Erythroblast (primary cell): ENCODE measurements at regions not wholly inside any gene's neighbourhood (a gene's known extent, or its start where the extent isn't known, plus 50 kb on each side); places are given as distances from the start of the nearest gene placed in this dataset.

Experiments used
- GATA1 ChIP-seq: IDR thresholded peaks from 2 replicates; pipeline ENCODE4 v1.6.1; 2011; ENCODE audit warnings: low read depth, mild to moderate bottlenecking, control low read depth, low read length, moderate library complexity
- POLR2A ChIP-seq: IDR thresholded peaks from 2 replicates; pipeline ENCODE4 v1.6.1; 2011; ENCODE audit warnings: mild to moderate bottlenecking, low read length

GRCh38 chr12:42689699-42690098, 100.2 kb upstream of the PRICKLE1 start:
- TF ChIP-seq POLR2A (no peak), GATA1 (no peak)
